HG03175 (cell line): ENCODE measurements at regions not wholly inside any gene's neighbourhood (a gene's known extent, or its start where the extent isn't known, plus 50 kb on each side); places are given as distances from the start of the nearest gene placed in this dataset.

ENCODE experiments used
- ATAC-seq: cut with Tn5 transposase; IDR thresholded peaks from one replicate; pipeline ENCODE4 v1.9.1; 2021; ENCODE audit warnings: mild to moderate bottlenecking, moderate library complexity; ENCODE audit not compliant: unreplicated experiment

GRCh38 chr22:22098457-22099193 lies 116.0 kb upstream of the TOP3B start:
- no peak for ATAC-seq

GRCh38 chr22:22097727-22098228 lies 115.2 kb upstream of the TOP3B start:
- no peak for ATAC-seq

GRCh38 chr22:22094921-22095320 lies 112.3 kb upstream of the TOP3B start:
- ATAC-seq = no peak

- no peak for ATAC-seq
Observed at GRCh38 chr22:22094514-22094913, 111.9 kb upstream of the TOP3B start.

GRCh38 chr22:22093743-22094142 lies 111.2 kb upstream of the TOP3B start:
- no peak for ATAC-seq

GRCh38 chr22:22092974-22093373 lies 110.4 kb upstream of the TOP3B start:
- ATAC-seq = no peak

GRCh38 chr22:22092101-22092500 lies 109.5 kb upstream of the TOP3B start:
- ATAC-seq = no peak

GRCh38 chr22:22091400-22091878 lies 108.9 kb upstream of the TOP3B start:
- ATAC-seq = no peak

GRCh38 chr22:22090650-22091399 lies 108.2 kb upstream of the TOP3B start:
- no peak for ATAC-seq

- ATAC-seq = no peak
Observed at GRCh38 chr22:22089459-22090308, 107.1 kb upstream of the TOP3B start.

- ATAC-seq = no peak
Observed at GRCh38 chr22:22088658-22089458, 106.3 kb upstream of the TOP3B start.

- ATAC-seq = no peak
Observed at GRCh38 chr22:22087854-22088657, 105.5 kb upstream of the TOP3B start.

- ATAC-seq = no peak
Observed at GRCh38 chr22:22086501-22087158, 104.0 kb upstream of the TOP3B start.

- no peak for ATAC-seq
Observed at GRCh38 chr22:22085702-22086500, 103.3 kb upstream of the TOP3B start.

GRCh38 chr22:22084089-22084711 lies 101.6 kb upstream of the TOP3B start:
- no peak for ATAC-seq

- ATAC-seq = no peak
Observed at GRCh38 chr22:22082960-22083359, 100.4 kb upstream of the TOP3B start.

- no peak for ATAC-seq
Observed at GRCh38 chr22:22082229-22082835, 99.7 kb upstream of the TOP3B start.
